SK-N-SH (cell line): ENCODE measurements at regions not wholly inside any gene's neighbourhood (a gene's known extent, or its start where the extent isn't known, plus 50 kb on each side); places are given as distances from the start of the nearest gene placed in this dataset.

Experiments used
- CTCF ChIA-PET: fragments of 300-600, 350-600 bp; formaldehyde crosslinking; extraction: SDS; loops from one replicate; lab custom pipeline; 2021; lab: Yijun Ruan, JAX
- POLR2A ChIA-PET: fragments of 350-600 bp; sonication (Branson Sonifier 250); formaldehyde crosslinking; extraction: SDS; loops from one replicate; lab custom pipeline; 2020; ENCODE audit warnings: antibody characterized with exemption, inconsistent platforms; lab: Yijun Ruan, JAX
- DNase-seq: peaks from one replicate; pipeline ENCODE4 v3.0.0; 2012
- H2AFZ ChIP-seq: fragments of 200-600 bp; sonication (generic); 2 replicates; pipeline ENCODE4 v1.8.1; 2016; ENCODE audit warnings: antibody characterized with exemption, mild to moderate bottlenecking, low read depth
- H3F3A ChIP-seq: fragments of 200-600 bp; sonication (generic); replicated peaks from 2 replicates; pipeline ENCODE3; 2016; ENCODE audit warnings: antibody characterized with exemption, mild to moderate bottlenecking; ENCODE audit not compliant: insufficient read depth
- H3K27ac ChIP-seq, 2 experiments: fragments of 200-500 bp in 1 of 2; fragments of 200-600 bp in 1 of 2; sonication (Bioruptor generic) in 1 of 2; sonication (generic), shearing (Covaris generic) in 1 of 2; 2 replicates each; pipeline versions ENCODE4 v1.5.1 to v1.6.1; 2014 to 2016; ENCODE audit warnings: low read depth in 2 of 2, inconsistent platforms in 1 of 2, low read length in 1 of 2, mild to moderate bottlenecking in 1 of 2, mixed read lengths in 1 of 2
- H3K27me3 ChIP-seq: fragments of 200-600 bp; sonication (generic), shearing (Covaris generic); 2 replicates; pipeline ENCODE4 v1.6.1; 2016; ENCODE audit warnings: mixed run types; ENCODE audit not compliant: insufficient read depth
- H3K36me3 ChIP-seq, 2 experiments: fragments of 200-500 bp in 1 of 2; fragments of 200-600 bp in 1 of 2; sonication (Bioruptor generic) in 1 of 2; sonication (generic) in 1 of 2; replicated peaks in 1 of 2; 2 replicates each; pipeline versions ENCODE3 to v1.5.1; 2014 to 2016; ENCODE audit warnings: low read length in 1 of 2, mild to moderate bottlenecking in 1 of 2; ENCODE audit not compliant: insufficient read depth in 2 of 2, control insufficient read depth in 1 of 2
- H3K4me1 ChIP-seq, 2 experiments: fragments of 200-500 bp in 1 of 2; fragments of 200-600 bp in 1 of 2; sonication (Bioruptor generic) in 1 of 2; sonication (generic), shearing (Covaris generic) in 1 of 2; 2 replicates each; pipeline versions ENCODE4 v1.5.1 to v1.6.1; 2014 to 2016; ENCODE audit warnings: low read depth in 1 of 2, low read length in 1 of 2, mixed run types in 1 of 2; ENCODE audit not compliant: insufficient read depth in 2 of 2, control insufficient read depth in 1 of 2
- H3K4me2 ChIP-seq: fragments of 200-600 bp; sonication (generic), shearing (Covaris generic); 2 replicates; pipeline ENCODE4 v1.6.1; 2017; ENCODE audit warnings: mixed run types
- H3K4me3 ChIP-seq, 2 experiments: fragments of 200-500 bp in 1 of 2; fragments of 200-600 bp in 1 of 2; sonication (Bioruptor generic) in 1 of 2; sonication (generic), shearing (Covaris generic) in 1 of 2; 2 replicates each; pipeline versions ENCODE4 v1.5.1 to v1.8.1; 2014 to 2016; ENCODE audit warnings: low read depth in 2 of 2, inconsistent platforms in 1 of 2, low read length in 1 of 2, mild to moderate bottlenecking in 1 of 2, mixed read lengths in 1 of 2, moderate library complexity in 1 of 2
- H3K79me2 ChIP-seq: fragments of 200-600 bp; sonication (generic); 2 replicates; pipeline ENCODE4 v1.8.1; 2017; ENCODE audit warnings: mild to moderate bottlenecking; ENCODE audit not compliant: insufficient read depth
- H3K9ac ChIP-seq: fragments of 200-600 bp; sonication (generic); 2 replicates; pipeline ENCODE4 v1.6.1; 2017; ENCODE audit warnings: mixed run types
- H3K9me2 ChIP-seq: fragments of 200-600 bp; sonication (generic); 2 replicates; pipeline ENCODE4 v1.6.1; 2017; ENCODE audit warnings: mixed run types
- H3K9me3 ChIP-seq: fragments of 200-600 bp; sonication (generic); 2 replicates; pipeline ENCODE4 v1.6.1; 2017; ENCODE audit warnings: mixed run types, mild to moderate bottlenecking, moderate library complexity
- H4K20me1 ChIP-seq: fragments of 200-600 bp; sonication (generic); 2 replicates; pipeline ENCODE4 v1.6.1; 2017; ENCODE audit warnings: mild to moderate bottlenecking, mixed run types; ENCODE audit not compliant: insufficient read depth
- CTCF ChIP-seq: fragments of 200-600 bp; sonication (generic); IDR thresholded peaks from 2 replicates; pipeline ENCODE4 v1.6.1; 2017; ENCODE audit warnings: antibody characterized with exemption, mild to moderate bottlenecking, moderate library complexity
- EZH2phosphoT487 ChIP-seq: fragments of 200-600 bp; sonication (generic); IDR thresholded peaks from 2 replicates; pipeline ENCODE4 v1.6.1; 2017; ENCODE audit warnings: low read depth, mixed run types, mild to moderate bottlenecking, antibody characterized with exemption, moderate library complexity, borderline replicate concordance
- FOSL2 ChIP-seq: IDR thresholded peaks from 2 replicates; pipeline ENCODE4 v1.4.0; 2012; ENCODE audit warnings: low read depth, mild to moderate bottlenecking, moderate library complexity, borderline replicate concordance
- FOXM1 ChIP-seq: IDR thresholded peaks from 2 replicates; pipeline ENCODE4 v1.4.0; 2012; ENCODE audit warnings: low read depth, mild to moderate bottlenecking
- IRF3 ChIP-seq: fragments of 150-350 bp; IDR thresholded peaks from 2 replicates; pipeline ENCODE4 v1.6.1; 2016; ENCODE audit warnings: mild to moderate bottlenecking, low read depth, low read length
- JUND ChIP-seq: IDR thresholded peaks from 2 replicates; pipeline ENCODE4 v1.4.0; 2012
- MEF2A ChIP-seq: IDR thresholded peaks from 2 replicates; pipeline ENCODE4 v1.4.0; 2012; ENCODE audit warnings: low read depth, borderline replicate concordance
- MXI1 ChIP-seq: IDR thresholded peaks from 2 replicates; pipeline ENCODE4 v1.6.1; 2012; ENCODE audit warnings: mild to moderate bottlenecking, low read depth, low read length, improper control_type of control experiment
- NFIC ChIP-seq: IDR thresholded peaks from 2 replicates; pipeline ENCODE4 v1.4.0; 2012; ENCODE audit warnings: borderline replicate concordance
- NRF1 ChIP-seq: IDR thresholded peaks from 2 replicates; pipeline ENCODE4 v1.6.1; 2012; ENCODE audit warnings: low read depth, mild to moderate bottlenecking, low read length
- PBX3 ChIP-seq: IDR thresholded peaks from 2 replicates; pipeline ENCODE4; 2012
- RCOR1 ChIP-seq: fragments of 150-350 bp; IDR thresholded peaks from 2 replicates; pipeline ENCODE4 v1.6.1; 2017; ENCODE audit warnings: antibody characterized with exemption, low read length
- RXRA ChIP-seq: IDR thresholded peaks from 2 replicates; pipeline ENCODE4 v1.4.0; 2012; ENCODE audit warnings: low read depth, mild to moderate bottlenecking, borderline replicate concordance
- TAF1 ChIP-seq: IDR thresholded peaks from 2 replicates; pipeline ENCODE4 v1.6.1; 2012; ENCODE audit warnings: low read depth, mild to moderate bottlenecking, low read length, moderate library complexity, borderline replicate concordance
- TCF12 ChIP-seq: IDR thresholded peaks from 2 replicates; pipeline ENCODE4 v1.4.0; 2012
- WGBS: methylation state at CpG from one replicate; pipeline ENCODE4 v1.1.6; 2017; ENCODE audit warnings: low lambda C conversion rate; 5-methylcytosine and 5-hydroxymethylcytosine counted together

GRCh38 chr4:187232196-187232595 is 508.5 kb upstream of the FAT1 start (continued):
- TF ChIP-seq CTCF, result no peak
- no peak for TF ChIP-seq MXI1

GRCh38 chr4:187232796-187233195 is 509.1 kb upstream of the FAT1 start:
- no peak for TF ChIP-seq CTCF
- TF ChIP-seq JUND, result no peak
- no peak for TF ChIP-seq RXRA
- no peak for TF ChIP-seq TAF1
- no peak for TF ChIP-seq EZH2phosphoT487
- no peak for TF ChIP-seq FOSL2
- TF ChIP-seq NRF1, result no peak
- TF ChIP-seq FOXM1, result no peak
- TF ChIP-seq PBX3, result no peak
- no peak for TF ChIP-seq TCF12
- TF ChIP-seq RCOR1, result no peak
- no peak for TF ChIP-seq IRF3
- no peak for TF ChIP-seq NFIC
- TF ChIP-seq MEF2A, result no peak
- DNase-seq, result no peak
- WGBS, result 42% methylated on average over 2 of the region's 2 CpGs
- H2AFZ ChIP-seq, result no peak overlapping the region
- POLR2A ChIA-PET, result no interaction called here
- H3K4me1 ChIP-seq, result peaks cover 0 to 6% of the 10 kb centered on the region in 2 experiments; a peak in 2 of 4 replicates
- H3K36me3 ChIP-seq, result no peaks in the 10 kb centered on the region
- H3K27ac ChIP-seq, result no peak overlapping the region
- no peaks in the 10 kb centered on the region for H3K9me2 ChIP-seq
- no peaks in the 10 kb centered on the region; the same call in 1 of the 2 replicates for H3K27me3 ChIP-seq
- H4K20me1 ChIP-seq, result no peaks in the 10 kb centered on the region
- H3K9me3 ChIP-seq, result no peaks in the 10 kb centered on the region
- no peak overlapping the region for H3K9ac ChIP-seq
- H3K4me3 ChIP-seq, result no peak overlapping the region
- H3F3A ChIP-seq, result no peaks in the 10 kb centered on the region
- no peak overlapping the region for H3K4me2 ChIP-seq
- CTCF ChIA-PET, result no interaction called here
- no peaks in the 10 kb centered on the region for H3K79me2 ChIP-seq
